ENCODE measurements at regions not wholly inside any gene's neighbourhood (a gene's known extent, or its start where the extent isn't known, plus 50 kb on each side); places are given as distances from the start of the nearest gene placed in this dataset.

DNA sequence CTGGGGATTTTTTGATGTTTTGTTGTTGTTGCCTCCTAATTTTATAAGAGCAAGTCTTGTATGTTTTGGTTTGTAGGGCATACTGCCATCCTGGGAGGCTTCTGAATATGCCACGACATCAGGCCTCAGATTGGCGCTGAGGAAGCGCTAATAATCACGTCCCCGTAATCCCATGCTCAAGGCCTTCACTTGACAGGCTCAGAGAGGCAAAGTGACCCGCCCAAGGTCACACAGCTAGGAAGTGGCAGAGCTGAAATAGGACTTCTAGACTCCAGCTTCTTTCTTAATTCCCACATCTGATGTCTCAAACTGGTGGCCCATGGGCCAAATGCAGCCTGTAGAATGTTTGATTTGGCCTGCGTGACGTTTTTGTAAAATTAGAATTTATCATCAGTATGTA is 73.5 kb upstream of the PTPN1 start:
- TF ChIP-seq, protein P1, sequence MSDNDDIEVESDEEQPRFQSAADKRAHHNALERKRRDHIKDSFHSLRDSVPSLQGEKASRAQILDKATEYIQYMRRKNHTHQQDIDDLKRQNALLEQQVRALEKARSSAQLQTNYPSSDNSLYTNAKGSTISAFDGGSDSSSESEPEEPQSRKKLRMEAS (CRISPR knock-in tag; IDR thresholded peaks at IDR 0.05): no peak
- TF ChIP-seq, protein P2, sequence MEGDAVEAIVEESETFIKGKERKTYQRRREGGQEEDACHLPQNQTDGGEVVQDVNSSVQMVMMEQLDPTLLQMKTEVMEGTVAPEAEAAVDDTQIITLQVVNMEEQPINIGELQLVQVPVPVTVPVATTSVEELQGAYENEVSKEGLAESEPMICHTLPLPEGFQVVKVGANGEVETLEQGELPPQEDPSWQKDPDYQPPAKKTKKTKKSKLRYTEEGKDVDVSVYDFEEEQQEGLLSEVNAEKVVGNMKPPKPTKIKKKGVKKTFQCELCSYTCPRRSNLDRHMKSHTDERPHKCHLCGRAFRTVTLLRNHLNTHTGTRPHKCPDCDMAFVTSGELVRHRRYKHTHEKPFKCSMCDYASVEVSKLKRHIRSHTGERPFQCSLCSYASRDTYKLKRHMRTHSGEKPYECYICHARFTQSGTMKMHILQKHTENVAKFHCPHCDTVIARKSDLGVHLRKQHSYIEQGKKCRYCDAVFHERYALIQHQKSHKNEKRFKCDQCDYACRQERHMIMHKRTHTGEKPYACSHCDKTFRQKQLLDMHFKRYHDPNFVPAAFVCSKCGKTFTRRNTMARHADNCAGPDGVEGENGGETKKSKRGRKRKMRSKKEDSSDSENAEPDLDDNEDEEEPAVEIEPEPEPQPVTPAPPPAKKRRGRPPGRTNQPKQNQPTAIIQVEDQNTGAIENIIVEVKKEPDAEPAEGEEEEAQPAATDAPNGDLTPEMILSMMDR (IDR thresholded peaks at IDR 0.05): no peak
- TF ChIP-seq MYBL2 (CRISPR knock-in tag; IDR thresholded peaks at IDR 0.05) (no peak), ZNF121 (CRISPR knock-in tag; IDR thresholded peaks at IDR 0.05) (no peak), SP1 (CRISPR knock-in tag; conservative IDR thresholded peaks at IDR 0.05) (no peak), NFYB (CRISPR knock-in tag; conservative IDR thresholded peaks at IDR 0.05; ENCODE audit: low read depth) (no peak), ZNF232 (CRISPR knock-in tag; IDR thresholded peaks at IDR 0.05) (no peak), IRF2 (CRISPR knock-in tag; IDR thresholded peaks at IDR 0.05; ENCODE audit: borderline replicate concordance, low read depth) (no peak)
- TF ChIP-seq, protein P3, sequence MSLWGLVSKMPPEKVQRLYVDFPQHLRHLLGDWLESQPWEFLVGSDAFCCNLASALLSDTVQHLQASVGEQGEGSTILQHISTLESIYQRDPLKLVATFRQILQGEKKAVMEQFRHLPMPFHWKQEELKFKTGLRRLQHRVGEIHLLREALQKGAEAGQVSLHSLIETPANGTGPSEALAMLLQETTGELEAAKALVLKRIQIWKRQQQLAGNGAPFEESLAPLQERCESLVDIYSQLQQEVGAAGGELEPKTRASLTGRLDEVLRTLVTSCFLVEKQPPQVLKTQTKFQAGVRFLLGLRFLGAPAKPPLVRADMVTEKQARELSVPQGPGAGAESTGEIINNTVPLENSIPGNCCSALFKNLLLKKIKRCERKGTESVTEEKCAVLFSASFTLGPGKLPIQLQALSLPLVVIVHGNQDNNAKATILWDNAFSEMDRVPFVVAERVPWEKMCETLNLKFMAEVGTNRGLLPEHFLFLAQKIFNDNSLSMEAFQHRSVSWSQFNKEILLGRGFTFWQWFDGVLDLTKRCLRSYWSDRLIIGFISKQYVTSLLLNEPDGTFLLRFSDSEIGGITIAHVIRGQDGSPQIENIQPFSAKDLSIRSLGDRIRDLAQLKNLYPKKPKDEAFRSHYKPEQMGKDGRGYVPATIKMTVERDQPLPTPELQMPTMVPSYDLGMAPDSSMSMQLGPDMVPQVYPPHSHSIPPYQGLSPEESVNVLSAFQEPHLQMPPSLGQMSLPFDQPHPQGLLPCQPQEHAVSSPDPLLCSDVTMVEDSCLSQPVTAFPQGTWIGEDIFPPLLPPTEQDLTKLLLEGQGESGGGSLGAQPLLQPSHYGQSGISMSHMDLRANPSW (CRISPR knock-in tag; conservative IDR thresholded peaks at IDR 0.05; ENCODE audit: low read depth): no peak

All from WTC11 (cell line).